ENCODE measurements at regions not wholly inside any gene's neighbourhood (a gene's known extent, or its start where the extent isn't known, plus 50 kb on each side); places are given as distances from the start of the nearest gene placed in this dataset.
"Not testable (repeated sequence)": the region's sequence is repeated elsewhere in the genome, so short reads cannot be mapped to it uniquely, and the experiment has no call there.

GRCh38 chr1:229710746-229711145 lies 84.7 kb downstream of the URB2 start:
- no peak for DNase-seq (ENCODE audit: low spot score)

- no peak for DNase-seq (ENCODE audit: low spot score)
Measured at GRCh38 chr1:229714306-229714705, 88.3 kb downstream of the URB2 start.

DNA sequence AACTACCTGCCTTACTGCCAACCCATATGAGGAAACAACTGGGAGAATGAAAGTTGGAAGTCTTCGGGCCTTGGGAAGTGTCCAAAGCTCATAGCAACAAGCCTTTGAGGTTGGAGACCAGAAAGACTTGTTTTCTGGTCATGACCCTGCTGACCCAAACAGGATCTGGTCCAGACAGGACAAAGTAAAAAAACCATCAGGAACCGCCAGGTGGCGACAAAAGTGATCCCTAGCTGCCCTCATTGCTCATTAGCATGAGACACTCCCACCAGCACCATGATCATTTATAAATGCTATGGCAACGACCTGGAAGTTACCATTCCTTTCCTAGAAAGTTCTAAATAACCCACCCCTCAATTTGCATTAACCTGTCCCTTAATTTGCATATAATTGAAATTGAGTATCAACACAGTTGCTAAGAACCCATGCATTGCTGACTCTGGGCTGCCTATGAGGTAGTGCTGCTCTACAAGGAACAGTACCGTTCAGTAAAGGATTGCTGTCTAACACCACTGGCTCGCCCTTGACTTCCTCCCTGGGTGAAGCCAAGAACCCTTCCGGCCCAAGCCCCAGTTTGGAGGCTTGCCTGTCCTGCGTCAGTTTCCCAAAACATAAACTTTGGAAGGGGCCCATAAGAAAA lies 89.0 kb downstream of the URB2 start:
- no peak for DNase-seq (ENCODE audit: low spot score)

- no peak for DNase-seq (ENCODE audit: low spot score)
Measured at GRCh38 chr1:229716069-229716468, 90.0 kb downstream of the URB2 start.

- no peak for DNase-seq (ENCODE audit: low spot score)
Measured at GRCh38 chr1:229716704-229717103, 90.7 kb downstream of the URB2 start.

GRCh38 chr1:229717786-229718576 lies 91.9 kb downstream of the URB2 start:
- peak; percentile 61 for DNase-seq (ENCODE audit: low spot score)

DNA sequence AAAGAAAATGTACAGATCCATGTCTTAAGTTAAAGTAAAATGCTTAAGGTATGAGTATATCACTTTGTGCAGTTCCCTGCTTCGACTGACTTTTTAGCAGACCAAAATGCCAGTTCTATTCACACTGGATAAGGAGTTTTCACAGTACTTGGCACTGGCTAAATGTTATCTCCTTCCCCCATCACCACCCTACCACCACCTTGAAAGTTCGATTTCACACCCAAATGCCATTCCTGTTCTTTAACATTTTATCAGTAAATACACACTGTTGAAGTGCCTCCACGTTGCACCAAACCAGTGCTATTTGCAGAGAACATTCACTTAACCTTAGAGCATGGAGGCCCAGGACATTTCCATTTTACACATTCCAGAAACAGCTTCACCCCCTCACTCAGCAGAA lies 100.0 kb downstream of the URB2 start:
- DNase-seq (ENCODE audit: low spot score): no peak

DNA sequence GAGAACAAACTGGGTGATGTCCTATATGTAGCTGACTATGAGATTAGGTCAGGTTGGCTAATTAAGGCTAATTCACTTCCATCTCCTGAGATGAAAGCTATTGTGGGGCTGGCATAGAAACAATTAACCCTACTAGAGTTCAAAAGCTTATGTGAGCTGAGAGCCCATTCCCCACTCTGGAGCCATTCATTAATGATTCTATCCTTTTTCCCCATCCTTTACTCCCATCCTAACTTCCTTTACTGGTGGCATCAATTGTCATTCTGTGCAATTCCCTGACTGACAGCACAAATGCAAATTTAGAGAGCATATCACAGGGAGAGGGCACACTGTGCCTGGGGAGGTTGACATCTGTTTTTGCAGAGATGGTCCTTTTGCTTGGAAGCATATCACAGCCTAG lies 103.9 kb downstream of the URB2 start:
- no peak for DNase-seq (ENCODE audit: low spot score)

GRCh38 chr1:229730573-229730972 lies 104.5 kb downstream of the URB2 start:
- DNase-seq (ENCODE audit: low spot score): no peak

DNA sequence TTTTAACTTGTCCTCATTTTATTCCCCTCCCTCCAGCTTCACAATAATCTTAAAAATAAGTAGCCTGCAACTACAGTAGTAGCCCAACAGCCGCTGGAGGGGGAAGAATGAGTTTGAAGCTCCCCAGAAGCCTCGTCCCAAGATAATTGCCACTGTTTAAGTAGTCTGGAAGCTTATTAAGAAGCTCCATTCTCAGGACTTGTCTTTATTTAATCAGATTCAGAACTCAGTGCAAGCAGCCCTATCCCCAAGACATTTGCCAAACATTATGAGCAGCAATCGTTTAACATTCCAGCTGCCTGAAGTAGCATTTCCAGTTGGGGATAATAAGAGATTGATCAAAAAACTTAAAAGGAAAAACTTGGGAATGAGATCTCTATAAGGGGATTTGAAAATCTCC lies 106.0 kb downstream of the URB2 start:
- DNase-seq (ENCODE audit: low spot score): no peak

DNA sequence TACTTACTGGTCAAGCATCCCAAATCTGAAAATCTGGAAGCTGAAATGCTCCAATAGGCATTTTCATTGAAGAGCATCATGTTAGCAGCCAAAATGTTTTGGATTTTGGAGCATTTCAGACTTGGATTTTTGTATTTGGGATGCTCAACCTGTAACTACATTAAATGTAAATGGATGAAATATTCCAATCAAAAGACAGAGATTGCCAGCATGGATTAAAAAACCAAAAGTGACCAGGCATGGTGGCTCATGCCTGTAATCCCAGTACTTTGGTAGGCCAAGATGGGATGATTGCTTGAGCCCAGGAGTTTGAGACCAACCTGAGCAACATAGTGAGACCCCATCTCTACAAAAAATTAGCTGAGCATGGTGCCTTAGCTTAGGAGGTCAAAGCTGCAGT lies 110.3 kb downstream of the URB2 start:
- no peak for DNase-seq (ENCODE audit: low spot score)

GRCh38 chr1:229742614-229743013 lies 116.6 kb downstream of the URB2 start:
- not testable (repeated sequence) for DNase-seq (ENCODE audit: low spot score)

- no peak for DNase-seq (ENCODE audit: low spot score)
Measured at GRCh38 chr1:229749992-229750391, 123.9 kb downstream of the URB2 start.

- DNase-seq (ENCODE audit: low spot score): no peak
Measured at GRCh38 chr1:229751610-229752009, 125.6 kb downstream of the URB2 start.

DNA sequence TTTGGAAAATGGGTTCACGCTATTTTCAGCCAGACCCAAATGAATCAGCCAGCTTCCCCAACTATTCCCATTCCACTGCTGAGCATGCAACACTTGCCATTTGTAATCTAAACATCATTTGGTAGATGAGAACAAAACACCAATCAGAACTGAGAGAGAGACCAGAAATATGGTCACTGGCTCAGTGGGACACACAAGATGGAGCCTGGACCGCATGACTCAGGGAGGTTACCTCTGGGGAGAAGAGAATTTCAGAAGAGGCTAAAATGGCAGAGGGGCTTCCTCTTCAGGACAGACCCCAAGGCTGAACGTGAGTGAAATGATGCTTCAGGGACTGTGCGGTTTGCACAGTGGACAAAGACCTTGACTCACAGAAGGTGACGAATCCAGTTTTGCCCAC lies 126.6 kb downstream of the URB2 start:
- no peak for DNase-seq (ENCODE audit: low spot score)

DNA sequence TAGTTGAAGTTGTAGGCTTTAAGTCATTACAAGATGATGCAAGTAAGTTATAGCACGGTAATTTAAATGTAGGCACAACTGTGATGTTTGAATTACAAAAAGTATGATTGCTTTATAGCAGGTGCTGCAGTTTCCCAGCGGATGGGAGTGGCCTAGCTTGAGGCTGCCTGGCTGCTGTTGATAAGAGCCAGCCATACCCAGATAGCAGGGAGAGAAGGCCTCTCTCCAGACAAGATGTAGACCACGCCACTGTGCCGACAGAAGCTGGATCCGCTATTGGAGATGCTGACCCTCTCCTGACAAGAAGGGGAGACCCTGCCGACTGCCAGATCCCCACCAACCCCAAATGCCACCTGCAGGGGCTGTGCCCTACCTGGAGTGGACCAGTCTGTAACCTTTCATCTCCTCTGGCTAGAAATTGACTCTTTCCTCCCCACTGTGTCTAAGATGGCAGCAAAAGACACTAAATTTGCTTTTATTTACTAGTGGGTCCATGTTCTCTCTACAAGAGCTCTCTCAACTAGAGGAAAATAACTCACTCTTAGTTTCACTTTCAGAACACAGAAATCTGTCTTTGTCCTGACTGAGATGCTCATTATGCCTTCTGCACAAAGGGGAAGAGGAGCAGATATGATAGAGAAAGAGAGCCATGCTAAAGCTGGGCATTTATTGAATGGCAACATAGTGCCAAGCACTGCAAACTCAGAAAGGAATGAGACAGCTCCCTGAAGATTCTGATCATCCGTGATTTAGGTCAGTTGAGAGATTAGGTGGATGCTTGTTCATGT lies 127.9 kb downstream of the URB2 start:
- no peak for DNase-seq (ENCODE audit: low spot score)

DNA sequence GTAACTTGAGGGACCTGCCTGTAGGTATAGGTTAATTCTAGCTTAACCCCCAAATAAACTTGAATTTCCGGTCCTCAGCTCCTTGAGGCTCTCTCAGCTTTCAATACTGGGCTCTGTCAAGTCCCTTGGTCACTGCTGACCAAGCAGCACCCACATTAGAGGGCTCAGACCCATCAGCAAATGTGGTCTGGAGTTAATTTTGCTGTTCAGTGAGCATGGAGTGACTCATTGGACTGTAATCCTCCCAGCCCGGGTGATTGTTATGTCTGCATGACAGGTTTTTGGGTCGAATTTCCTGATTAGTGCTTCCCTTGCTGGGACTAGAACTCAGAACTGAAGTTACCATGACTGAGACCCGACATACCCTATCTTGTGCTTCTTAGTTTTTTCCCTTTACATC lies 130.6 kb downstream of the URB2 start:
- DNase-seq (ENCODE audit: low spot score): peak; percentile 23

DNA sequence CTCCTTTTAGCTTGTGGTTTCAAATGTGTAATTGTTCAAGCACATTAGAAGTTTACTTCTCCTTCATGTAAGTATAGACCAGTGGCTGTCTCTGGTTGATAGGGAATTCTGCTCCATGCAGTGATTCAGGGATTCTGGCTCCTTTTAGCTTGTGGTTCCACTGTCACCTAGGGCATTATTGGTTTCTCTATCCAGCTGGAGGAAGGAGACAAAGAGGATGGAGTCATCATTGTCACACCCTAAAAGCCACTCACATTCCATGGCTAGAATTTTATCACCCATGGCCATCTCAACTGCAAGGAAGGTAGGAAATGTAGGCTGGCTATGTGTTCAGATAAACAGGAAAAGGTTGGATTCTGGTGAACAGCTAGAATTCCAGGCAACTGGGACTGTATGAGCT lies 131.2 kb downstream of the URB2 start:
- DNase-seq (ENCODE audit: low spot score): no peak

DNA sequence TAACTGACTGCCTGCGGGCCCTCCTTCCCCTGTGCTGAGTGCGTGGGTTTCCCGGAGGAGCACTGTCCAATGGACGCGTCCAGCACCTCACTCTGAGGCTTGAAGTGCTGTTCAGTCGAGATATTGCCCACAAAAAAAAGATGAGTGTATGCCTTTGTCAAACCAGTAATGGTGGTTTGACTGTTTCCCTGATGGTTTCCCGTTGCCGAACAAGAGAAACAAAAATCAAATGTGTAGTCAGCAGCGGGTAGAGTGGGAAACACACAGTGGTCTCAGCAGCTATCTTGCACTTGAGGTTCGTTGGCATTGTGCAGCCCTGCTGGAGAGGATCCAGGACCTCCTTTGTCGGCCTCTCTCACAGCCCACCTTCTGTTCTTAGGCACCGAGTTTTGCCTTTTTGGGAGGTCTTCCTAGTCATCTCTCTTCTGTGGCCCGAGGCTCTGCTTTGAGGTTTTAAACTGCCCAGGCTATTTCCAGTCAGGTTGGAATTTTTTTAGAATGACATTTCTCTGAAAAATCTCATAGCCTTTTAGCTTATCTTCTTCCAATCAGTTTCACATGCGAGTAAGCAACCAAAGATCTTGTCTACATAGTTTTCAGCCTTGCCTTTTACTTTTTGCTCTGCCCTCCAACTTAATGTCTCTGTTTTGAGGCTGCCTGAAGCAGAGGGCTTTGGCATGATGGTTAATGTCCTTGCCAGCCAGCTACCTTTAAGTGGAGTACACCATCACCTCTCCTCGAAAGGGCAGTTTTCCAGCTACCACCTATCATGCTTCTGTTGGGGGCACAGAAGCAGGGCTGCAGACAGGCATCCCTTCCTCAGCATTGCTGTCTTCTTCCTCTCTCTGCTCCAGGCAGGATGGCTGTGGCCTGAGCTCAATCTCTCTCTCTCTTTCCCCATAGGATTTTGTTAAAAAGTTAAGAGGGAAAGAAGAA lies 132.3 kb downstream of the URB2 start:
- DNase-seq (ENCODE audit: low spot score): no peak

DNA sequence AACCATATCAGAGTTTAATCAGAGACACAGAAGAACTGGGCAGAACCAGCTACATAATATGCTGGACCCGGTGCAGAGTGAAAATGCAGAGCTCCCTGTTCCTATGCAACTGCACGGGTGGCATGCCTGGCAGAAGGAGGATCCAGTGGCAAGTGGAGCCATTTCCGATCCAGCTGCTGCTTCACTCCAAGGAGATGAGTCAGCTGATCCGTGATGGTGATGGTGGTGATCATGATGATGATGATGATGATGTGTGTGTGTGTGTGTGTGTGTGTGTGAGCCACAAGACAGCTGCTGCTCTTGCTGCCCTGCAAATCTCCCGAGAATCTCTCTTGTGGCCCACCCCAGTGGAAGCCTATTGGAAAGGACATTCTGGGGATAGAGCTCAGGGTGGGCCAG lies 133.0 kb downstream of the URB2 start:
- peak; percentile 26 for DNase-seq (ENCODE audit: low spot score)

GRCh38 chr1:229759586-229759985 lies 133.5 kb downstream of the URB2 start:
- DNase-seq (ENCODE audit: low spot score): no peak
